MM.1S (cell line): ENCODE measurements at regions not wholly inside any gene's neighbourhood (a gene's known extent, or its start where the extent isn't known, plus 50 kb on each side); places are given as distances from the start of the nearest gene placed in this dataset.

ENCODE experiments used
- EZH2phosphoT487 ChIP-seq: fragments of 300-600 bp; sonication (generic); IDR thresholded peaks from 2 replicates; pipeline ENCODE4 v1.6.1; 2018; ENCODE audit warnings: antibody characterized with exemption, low read length
- TF ChIP-seq, protein P1 (sequence below): fragments of 300-600 bp; sonication (generic); IDR thresholded peaks from 2 replicates; pipeline ENCODE4 v1.5.1; 2016; ENCODE audit warnings: antibody characterized with exemption, low read length, mixed read lengths

DNA sequence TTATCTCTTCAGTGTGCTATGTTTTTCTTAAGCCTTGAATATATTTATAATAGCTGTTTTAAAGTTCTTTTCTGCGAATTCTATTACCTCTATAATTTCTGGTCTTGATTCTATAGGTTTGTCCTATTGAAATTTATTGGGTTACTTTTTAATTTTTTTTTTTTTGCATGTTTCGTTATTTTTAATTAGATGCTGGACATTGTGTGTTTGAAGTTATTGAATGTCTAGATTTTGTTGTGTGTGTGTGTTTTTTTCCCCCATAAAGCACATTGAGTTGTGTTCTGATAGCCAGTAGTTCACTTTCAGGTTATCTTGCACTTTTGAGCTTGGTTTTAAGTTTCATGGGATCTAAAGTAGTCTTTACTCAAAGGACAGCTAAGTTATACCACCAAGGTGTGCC, 394.9 kb downstream of the RPS24 start:
- TF ChIP-seq, protein P1, sequence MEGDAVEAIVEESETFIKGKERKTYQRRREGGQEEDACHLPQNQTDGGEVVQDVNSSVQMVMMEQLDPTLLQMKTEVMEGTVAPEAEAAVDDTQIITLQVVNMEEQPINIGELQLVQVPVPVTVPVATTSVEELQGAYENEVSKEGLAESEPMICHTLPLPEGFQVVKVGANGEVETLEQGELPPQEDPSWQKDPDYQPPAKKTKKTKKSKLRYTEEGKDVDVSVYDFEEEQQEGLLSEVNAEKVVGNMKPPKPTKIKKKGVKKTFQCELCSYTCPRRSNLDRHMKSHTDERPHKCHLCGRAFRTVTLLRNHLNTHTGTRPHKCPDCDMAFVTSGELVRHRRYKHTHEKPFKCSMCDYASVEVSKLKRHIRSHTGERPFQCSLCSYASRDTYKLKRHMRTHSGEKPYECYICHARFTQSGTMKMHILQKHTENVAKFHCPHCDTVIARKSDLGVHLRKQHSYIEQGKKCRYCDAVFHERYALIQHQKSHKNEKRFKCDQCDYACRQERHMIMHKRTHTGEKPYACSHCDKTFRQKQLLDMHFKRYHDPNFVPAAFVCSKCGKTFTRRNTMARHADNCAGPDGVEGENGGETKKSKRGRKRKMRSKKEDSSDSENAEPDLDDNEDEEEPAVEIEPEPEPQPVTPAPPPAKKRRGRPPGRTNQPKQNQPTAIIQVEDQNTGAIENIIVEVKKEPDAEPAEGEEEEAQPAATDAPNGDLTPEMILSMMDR = no peak
- no peak for TF ChIP-seq EZH2phosphoT487
